ENCODE measurements at regions not wholly inside any gene's neighbourhood (a gene's known extent, or its start where the extent isn't known, plus 50 kb on each side); places are given as distances from the start of the nearest gene placed in this dataset.

DNA sequence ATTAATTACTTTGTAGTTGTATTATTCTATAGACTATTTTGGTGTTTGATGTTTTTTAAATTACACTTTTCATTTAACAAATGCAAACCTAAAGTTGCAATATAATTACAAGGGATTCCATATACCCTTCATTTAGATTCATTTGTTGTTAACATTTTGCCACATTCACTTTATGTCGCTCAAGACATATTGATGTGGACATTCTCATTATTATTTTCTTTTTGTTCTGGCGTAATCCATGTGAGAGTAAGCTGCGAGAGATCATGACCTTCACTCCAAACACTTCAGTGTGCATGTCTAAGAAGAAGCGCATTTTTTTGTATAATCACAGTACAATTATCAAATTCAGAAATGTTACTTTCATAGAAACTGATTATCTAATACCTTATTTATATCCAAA, 280.6 kb downstream of the CALCRL start:
- TF ChIP-seq, protein P1, sequence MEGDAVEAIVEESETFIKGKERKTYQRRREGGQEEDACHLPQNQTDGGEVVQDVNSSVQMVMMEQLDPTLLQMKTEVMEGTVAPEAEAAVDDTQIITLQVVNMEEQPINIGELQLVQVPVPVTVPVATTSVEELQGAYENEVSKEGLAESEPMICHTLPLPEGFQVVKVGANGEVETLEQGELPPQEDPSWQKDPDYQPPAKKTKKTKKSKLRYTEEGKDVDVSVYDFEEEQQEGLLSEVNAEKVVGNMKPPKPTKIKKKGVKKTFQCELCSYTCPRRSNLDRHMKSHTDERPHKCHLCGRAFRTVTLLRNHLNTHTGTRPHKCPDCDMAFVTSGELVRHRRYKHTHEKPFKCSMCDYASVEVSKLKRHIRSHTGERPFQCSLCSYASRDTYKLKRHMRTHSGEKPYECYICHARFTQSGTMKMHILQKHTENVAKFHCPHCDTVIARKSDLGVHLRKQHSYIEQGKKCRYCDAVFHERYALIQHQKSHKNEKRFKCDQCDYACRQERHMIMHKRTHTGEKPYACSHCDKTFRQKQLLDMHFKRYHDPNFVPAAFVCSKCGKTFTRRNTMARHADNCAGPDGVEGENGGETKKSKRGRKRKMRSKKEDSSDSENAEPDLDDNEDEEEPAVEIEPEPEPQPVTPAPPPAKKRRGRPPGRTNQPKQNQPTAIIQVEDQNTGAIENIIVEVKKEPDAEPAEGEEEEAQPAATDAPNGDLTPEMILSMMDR (IDR thresholded peaks at IDR 0.05), result no peak
- TF ChIP-seq POLR2AphosphoS5 (IDR thresholded peaks at IDR 0.05) (no peak), POLR2A (IDR thresholded peaks at IDR 0.05) (no peak)
